Inflammatory macrophage treated with lipopolysaccharide for 1 hour (primary cell): ENCODE measurements at regions not wholly inside any gene's neighbourhood (a gene's known extent, or its start where the extent isn't known, plus 50 kb on each side); places are given as distances from the start of the nearest gene placed in this dataset.

Experiments
- DNase-seq, 2 donors: peaks; one replicate each; pipeline ENCODE4 v3.0.0-alpha.2; 2020 to 2022

DNA sequence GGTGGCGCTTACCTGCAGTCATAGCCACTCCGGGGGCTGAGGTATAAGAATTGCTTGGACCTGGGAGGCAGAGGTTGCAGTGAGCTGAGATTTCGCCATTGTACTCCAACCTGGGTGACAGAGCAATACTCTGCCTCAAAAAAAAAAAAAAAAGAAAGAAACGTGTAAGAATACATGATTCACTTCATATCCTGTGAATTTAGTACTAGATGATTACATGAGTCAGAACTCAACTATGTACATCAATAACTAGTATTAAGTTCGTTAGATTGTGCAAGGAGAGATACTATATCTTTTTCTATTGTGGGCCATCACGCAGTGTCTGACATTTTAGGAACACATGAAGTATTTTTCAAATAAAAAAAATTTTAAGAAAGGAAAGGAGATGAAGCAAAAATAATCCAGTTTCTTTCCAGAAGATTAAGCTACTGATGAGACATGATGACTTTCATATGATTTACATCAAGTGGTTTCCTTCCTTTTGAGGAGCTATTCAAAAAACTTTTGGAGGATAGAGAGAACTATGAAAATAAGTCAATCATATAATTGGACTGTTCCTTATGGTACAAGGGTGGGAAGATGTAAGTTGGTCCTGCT is 64.7 kb upstream of the EXOC1L start:
- DNase-seq, result no peak

DNA sequence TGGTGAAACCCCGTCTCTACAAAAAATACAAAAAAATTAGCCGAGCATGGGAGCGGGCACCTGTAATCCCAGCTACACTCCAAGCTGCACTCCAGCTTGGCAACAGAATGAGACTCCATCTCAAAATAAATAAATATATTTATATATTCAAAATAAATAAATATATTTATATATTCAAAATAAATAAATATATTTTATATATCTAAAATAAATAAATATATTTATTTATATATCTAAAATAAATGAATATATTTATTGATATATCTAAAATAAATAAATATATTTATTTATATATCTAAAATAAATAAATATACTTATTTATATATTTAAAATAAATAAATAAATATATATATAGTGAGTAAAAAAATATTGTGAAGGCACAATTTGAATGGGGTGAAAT is 63.4 kb upstream of the EXOC1L start:
- DNase-seq, result no peak

DNA sequence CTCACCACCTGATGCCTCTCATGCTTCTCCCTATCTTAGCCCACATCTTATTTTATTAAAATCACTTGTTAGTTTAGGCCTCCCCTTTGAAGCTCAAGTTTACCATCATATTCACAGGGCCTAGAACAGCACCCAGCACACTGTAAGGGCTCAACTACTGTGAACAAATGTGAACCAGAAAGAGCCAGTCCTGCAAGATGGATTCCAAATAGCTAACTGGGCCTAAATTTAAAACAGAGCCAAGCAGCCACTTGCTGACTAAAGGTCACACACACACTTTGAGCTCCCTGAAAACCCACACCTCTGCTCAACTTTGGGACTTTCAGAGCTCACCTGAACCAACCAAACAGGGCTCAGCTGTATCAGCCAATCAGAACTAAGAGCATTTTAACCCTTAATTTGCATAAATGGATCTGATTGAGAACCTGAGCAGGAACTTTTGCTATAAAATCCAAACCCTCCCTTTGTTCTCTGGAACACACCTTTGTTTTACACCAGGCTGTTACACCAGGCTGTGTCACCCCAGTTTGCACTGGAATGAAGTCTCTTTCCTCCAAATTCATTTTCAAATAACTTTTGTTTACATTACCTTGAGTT is 62.1 kb upstream of the EXOC1L start:
- DNase-seq, result no peak

DNA sequence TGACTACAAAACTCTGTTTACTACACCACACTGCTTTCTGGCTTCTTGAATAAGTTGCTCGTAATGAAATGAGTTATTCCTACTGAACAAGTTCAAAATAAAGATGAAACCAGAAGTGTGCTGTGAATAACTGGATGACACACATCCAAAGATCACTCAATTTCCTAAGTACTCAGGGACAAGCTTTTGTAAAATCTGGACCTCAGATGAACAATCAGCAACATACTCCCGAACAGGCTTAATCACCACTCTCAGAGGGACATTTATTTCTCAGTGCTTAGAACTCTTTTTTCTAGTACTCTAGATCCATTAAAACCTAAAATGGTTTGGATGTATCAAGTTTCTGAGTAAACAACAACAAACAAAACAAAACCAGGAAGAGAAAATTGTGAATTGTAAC is 61.5 kb upstream of the EXOC1L start:
- DNase-seq, result no peak

DNA sequence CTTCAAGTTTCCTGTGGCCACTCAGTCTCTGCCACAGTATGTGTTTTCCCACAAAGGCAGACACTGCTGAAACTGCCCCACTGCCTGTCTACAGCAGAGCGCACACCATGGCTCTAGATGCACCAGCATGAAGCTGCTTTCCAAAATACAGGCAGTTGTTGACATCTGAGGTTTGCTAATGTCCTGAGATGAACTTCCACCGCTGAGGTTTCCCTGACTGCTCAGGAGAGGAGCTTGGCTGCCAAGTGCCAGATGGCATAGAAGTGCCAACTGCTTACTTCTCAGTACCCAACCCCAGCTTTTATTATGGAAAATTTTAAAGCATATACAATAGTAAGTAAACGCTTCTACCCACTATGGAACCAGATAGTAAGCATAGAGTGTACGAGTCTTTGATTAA is 61.0 kb upstream of the EXOC1L start:
- DNase-seq, result no peak

DNA sequence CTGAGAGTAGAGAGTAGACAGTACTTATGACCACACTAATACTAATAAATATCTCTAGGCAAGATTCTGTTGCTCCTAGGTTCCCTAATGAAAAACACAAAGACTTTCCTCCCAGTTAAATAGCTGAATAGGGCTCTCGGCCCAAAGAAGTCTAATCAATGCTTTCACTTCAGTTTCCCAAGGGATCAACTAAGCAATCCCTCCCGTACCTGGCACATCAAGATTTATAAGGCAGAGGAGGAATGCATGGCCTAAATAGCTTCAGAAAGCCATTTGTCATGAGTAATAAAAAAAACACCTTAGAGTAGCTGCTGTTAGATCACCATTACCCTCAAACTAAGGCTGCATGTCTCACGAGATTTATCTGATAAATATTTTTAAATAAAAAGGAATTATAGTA is 56.8 kb upstream of the EXOC1L start:
- no peak for DNase-seq

DNA sequence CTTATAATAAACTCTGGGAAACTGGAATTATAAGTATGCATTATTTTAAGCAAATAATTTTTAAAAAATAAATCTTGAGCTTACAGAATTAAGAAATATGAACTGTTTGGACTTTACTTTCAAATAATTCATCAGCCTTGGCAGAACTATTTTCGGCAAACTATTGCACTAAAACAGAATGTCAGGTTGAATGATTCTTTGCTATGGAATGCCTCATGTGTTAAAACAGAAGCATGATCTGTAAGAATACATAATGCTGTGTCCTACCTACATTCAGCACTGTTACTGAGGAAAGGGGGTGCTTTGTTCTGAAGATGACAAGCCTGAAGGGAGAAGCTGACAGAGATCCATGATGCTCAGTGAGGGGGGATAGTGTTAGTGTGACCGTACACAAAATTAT is 55.6 kb upstream of the EXOC1L start:
- no peak for DNase-seq

DNA sequence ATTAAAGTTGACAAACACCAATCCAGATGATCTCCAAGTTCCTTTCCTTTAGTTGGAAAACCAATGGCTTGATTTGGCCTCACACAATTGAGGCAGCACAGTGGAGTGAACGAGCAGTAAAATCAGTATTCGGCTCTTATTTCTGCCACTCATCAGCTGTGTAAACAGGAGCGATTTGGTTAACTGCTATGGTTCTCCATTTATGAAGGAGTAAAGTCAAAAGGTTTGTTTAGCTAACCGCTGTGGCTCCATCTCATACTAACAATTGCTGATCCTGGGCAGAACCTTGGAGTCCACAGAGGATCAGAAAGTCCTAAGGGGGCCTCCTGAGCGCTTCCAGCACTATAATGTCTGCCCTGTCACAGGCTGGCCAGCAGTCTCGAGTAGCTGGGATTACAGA is 54.5 kb upstream of the EXOC1L start:
- DNase-seq, result no peak

DNA sequence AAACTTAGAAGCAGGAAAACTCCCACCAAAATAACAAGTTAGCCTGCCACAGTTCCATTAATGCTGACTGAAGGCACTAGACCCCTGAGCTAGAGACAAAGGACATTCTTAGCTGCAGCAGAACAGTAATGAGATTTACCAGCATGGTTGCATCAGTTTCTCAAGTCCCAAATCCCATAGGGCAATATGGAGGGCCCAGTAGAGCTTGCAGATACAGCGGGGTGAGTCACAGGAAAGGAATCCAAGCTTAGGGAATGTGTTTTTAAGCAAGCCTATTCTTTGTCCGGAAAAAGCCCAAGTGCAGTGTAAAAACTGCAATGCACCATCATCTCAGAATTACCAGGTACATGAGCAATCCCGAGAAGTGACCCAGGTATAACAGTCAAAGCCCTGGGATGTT is 51.3 kb upstream of the EXOC1L start:
- DNase-seq, result no peak
